Stimulated activated naive CD4-positive, alpha-beta T cell treated with Interleukin-2 at 50 U/mL for 16 hours (primary cell): ENCODE measurements at regions not wholly inside any gene's neighbourhood (a gene's known extent, or its start where the extent isn't known, plus 50 kb on each side); places are given as distances from the start of the nearest gene placed in this dataset.

Experiments used
- DNase-seq: peaks from one replicate; lab custom pipeline; 2025; lab: John Stamatoyannopoulos, UW

DNA sequence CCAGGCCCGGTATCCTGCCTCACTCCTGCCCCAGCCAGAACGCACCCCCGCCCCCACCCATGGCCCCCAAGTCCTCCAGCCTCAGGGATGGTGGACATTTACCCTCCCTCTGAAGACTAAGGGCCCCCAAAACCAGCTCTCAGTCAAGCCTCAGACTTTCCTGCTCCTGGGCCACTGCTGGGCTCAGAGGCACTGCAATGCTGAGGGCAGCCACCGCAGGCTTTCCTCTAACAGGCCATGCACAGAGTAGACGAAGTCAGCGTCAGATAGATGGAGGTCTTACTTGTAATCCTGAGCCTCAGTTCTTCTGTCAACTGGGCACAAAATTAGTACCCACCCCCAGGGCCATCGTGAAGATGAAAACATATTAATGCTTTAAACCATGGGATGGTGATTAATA lies 92.6 kb downstream of the TTC32 start:
- no peak for DNase-seq

DNA sequence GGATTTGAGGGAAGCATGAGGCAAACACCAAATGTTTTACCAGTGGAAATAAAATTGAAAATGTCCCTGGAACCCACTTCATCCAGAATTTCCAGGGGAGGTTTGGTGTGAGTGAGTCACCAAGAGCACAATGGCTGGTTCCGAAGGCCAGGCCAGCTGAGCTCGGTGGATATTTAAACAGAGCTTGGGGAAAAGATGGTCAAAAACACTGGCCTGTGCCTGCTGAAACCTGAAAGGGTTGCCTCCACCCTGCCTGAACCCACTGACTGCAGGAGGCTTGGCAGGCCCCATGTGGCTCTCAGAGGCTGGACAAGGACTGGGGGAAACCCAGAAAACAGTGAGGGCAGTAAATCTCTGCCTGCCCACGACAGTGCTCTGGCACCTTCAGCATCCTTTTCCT lies 93.9 kb downstream of the TTC32 start:
- DNase-seq: no peak

DNA sequence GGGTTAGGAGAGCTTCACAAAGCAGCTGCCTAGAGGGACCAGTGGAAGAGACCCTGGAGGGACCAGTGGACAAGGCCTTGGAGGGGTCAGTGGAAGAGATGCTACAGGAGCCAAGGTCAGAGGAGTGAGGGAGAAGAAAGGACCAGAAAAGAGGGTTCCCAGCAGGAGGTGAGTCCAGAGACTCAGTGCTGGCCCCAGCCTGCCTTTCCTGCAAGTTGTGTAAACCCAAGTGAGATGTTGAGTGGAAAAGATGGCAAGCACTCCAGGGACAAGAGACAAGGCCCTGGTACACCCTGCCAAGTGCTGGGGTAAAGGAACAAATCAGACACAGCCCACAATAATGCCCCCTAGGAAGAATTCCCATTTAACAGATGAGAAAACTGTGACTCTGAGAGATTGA lies 94.4 kb downstream of the TTC32 start:
- no peak for DNase-seq

DNA sequence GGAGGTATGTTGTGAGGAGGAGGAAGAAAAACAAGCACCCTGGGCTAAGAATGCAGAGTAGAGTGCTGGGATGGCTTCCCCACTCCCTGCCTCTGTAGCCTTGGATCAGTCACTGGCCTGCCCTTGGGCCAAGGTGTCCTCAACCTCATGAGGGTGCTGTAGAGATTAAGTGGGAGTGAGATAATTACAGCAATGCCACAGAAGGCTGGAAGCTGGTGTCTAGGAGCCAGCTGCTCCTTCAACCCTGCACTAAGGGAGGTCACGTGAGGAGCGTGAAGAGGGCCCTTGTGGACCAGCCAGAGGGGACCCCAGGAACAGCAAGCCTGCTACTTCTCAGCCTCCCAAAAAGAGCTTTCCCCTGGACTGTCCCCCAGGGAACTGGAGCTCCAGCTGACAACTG lies 95.2 kb downstream of the TTC32 start:
- no peak for DNase-seq

GRCh38 chr2:19806131-19806530 lies 95.7 kb downstream of the TTC32 start:
- DNase-seq: no peak

- DNase-seq: no peak
Observed at GRCh38 chr2:19805266-19805665, 96.5 kb downstream of the TTC32 start.

DNA sequence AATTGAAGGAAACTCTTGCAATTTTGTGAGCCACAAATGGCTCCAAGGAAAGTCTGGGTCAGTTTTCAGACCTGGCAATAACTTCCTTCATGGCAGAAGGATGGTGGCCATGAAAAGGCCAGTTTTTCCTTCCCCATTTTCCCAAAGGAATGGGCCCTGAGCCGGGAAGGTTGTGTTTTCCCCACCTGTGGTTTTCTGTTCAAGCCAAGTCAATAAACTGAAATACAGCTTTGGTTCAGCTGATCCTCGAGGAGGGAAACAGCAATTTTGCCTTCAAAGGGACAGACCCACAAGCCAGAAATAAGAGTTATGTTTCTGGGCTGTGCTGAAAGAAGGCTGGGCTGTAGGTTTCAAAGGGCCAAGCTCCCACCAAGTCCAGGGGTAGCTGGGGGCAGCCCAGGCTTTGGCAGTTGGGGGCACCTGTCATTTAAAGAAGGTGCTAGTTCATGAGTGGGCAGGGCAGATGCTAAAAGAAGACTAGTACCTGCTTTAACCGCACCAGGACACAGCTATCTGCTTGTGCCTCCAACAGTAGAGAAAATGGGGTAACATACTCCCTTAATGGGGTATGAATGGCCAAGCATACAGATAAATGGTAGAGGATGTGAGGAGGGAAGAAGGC lies 97.0 kb downstream of the TTC32 start:
- no peak for DNase-seq

GRCh38 chr2:19802086-19802841 lies 99.5 kb downstream of the TTC32 start:
- DNase-seq: no peak

DNA sequence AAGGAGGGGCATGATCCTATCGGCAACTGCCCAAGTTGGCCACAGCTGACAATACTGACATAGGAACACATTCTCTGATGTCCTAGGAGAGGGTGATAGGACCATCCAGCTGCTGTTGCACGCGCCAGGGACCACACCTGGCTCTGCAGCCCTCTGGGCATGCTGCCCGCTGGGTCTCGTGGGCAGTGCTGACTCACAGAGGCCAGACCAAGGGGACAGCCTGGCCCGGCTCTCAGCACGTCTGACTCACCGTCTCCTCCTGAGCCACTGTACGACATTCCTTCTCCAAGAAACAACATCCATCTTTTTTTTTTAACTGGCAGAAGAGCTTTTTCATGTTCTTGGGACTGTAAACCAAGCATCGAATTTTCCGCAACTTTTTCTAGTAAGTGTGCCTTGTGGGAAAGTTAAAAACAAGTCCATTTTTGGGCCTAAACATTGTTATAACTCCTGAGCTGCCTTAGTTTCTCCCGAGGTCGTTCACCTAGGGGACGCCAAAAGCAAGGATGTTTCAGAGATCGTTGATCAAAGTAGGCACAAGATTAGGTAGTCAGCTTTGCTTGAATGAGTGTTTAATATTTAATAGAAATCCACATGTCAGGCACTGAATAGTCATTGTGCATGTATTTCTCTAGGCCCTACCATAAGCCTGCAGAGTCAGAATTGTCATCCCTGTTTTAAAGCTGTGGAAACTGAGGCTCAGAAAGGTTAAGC lies 100.3 kb downstream of the TTC32 start:
- DNase-seq: no peak

DNA sequence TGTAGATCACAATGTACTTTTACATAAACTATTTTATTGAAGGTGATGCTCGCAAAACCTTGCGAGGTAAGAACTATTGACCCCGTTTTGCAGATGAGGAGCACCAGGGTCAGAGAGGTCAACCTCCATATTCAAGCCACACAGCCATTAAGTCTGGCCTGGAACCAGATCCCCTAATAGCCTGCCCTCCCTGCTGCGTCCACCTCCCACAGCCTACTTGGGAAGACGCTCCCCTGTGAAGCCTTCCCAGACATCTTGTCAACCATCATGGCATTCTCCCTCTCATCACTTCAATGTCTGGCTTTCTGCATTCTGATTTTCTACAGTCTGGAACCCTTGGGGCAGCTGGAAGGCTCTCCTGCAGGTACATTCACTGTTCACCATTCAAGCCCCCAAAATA lies 101.0 kb downstream of the TTC32 start:
- no peak for DNase-seq

DNA sequence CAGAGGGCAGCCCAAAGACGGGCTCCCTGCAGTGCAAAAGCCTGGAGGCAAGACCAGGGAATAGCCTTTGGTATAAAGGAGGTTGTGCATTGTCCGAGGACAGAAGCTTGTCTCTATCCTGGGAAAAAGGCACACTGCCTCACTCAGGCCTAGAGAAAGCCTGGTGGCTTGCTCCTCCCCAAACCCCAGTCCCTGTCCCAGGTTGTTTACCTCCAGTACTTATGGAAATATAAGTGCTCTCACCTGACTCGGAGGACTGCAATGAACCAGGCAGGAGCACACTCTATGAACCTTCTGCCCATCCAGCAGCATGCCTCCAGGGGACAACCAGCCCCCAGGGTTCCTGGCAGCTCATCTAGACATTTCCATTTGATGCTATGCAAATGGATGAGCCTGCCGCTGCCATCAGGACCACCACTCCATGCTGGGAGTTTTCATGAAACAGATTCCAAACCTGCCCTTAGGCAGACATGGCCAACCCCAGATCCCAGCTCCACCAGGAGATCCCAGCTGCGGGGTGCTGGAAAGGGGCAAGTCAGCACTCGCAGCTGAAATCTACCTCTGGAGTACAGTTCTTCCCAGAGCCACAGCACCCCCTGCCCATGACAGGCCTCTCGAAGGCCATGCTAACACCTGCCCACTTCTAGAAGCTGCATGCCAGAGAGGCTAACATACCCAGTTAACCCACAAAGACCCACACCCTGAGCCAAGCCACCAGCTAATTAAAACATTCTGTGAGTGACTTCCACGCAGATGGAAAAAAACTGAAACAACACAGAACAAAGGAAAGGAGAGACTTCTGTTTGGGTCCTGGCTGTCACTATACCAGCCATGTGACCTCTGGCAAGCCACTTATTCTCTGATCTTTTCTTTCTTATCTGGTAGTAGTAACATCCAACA lies 101.7 kb downstream of the TTC32 start:
- no peak for DNase-seq

DNA sequence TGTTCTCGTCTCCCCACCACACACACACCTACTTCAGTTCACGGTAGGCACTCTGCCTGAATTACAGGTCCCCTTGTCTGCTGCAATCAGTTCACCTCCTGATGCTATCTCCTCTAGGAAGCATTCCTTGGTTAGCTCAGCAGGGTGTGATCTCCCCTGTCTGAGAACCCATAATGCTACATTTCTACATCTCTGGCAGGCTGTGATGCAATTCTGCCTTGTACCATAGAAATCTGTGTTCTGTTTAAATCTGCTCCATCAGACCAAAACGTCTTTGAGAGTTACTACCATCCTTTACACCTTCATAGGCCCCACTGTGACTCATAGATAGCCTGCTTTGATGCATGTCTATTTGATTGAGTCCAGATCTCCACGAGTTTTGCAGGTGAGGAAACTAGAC lies 103.9 kb downstream of the TTC32 start:
- DNase-seq: no peak

GRCh38 chr2:19797243-19797810 lies 104.5 kb downstream of the TTC32 start:
- no peak for DNase-seq

GRCh38 chr2:19796035-19796695 lies 105.6 kb downstream of the TTC32 start:
- no peak for DNase-seq

GRCh38 chr2:19793132-19793750 lies 108.5 kb downstream of the TTC32 start:
- DNase-seq: no peak

DNA sequence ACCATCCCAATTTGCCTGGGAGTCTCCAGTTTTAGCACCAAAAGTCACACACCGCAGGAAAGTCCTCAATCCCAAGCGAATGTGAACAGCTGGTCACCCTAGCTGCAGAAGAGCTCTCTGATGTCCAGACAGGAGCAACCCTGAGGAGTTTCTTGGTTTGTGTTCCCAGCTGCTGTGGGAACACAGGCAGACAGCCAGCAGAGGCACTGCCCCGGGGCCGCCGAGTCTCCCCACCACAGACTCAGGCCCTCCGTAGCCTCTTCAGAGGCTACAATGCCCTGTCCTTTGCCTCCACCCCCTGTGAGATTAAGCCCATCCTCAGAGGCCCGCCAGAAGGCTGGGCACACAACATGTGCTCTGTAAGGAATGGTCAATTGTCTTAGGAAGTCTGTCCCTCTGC lies 111.5 kb downstream of the TTC32 start:
- no peak for DNase-seq

DNA sequence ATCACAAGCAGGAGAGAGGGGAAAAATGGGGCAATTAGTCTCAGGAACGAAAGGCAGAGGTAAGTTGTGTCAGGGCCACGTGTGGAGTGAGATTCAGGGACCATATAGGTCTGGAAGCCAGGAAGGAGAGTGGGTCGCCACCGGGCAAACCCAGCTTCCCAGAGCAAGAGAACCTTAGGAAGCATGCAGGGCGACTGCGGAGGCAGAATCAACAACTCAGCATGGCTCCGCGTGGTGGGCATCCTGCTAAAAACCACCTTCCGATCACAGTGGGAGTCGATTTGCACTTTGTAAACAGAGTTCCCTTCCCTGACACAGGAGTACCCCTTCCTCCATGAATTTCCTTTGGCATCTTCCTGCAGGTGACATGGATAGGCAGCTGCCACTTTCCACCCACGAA lies 114.6 kb downstream of the TTC32 start:
- no peak for DNase-seq

- no peak for DNase-seq
Observed at GRCh38 chr2:19786408-19787058, 115.2 kb downstream of the TTC32 start.

GRCh38 chr2:19785867-19786266 lies 115.9 kb downstream of the TTC32 start:
- DNase-seq: no peak

GRCh38 chr2:19785447-19785846 lies 116.3 kb downstream of the TTC32 start:
- DNase-seq: no peak
